ENCODE measurements at regions not wholly inside any gene's neighbourhood (a gene's known extent, or its start where the extent isn't known, plus 50 kb on each side); places are given as distances from the start of the nearest gene placed in this dataset.

DNA sequence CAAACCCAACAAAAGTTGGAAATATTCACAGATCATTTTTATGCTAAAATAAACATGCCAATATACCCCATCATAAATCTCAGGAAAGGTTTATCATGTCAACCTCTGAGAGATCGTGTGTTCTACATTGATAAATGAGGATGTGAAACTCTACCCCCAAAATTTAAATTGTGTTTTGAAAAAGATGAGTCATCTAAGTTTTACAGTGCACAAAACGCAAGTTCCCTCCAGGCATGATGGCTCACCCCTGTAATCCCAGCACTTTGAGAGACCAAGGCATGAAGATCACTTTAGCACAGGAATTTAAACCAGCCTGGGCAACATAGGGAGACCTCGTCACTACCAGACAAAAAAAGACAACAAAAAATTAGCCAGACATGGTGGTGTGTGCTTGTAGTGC lies 1487.0 kb upstream of the GBE1 start:
- no peak for TF ChIP-seq OSR1 (CRISPR knock-in tag; IDR thresholded peaks at IDR 0.05)
- no peak for TF ChIP-seq RARB (CRISPR knock-in tag; IDR thresholded peaks at IDR 0.05)
- no peak for TF ChIP-seq ZC3H10 (CRISPR knock-in tag; IDR thresholded peaks at IDR 0.05)
- TF ChIP-seq, protein P1, sequence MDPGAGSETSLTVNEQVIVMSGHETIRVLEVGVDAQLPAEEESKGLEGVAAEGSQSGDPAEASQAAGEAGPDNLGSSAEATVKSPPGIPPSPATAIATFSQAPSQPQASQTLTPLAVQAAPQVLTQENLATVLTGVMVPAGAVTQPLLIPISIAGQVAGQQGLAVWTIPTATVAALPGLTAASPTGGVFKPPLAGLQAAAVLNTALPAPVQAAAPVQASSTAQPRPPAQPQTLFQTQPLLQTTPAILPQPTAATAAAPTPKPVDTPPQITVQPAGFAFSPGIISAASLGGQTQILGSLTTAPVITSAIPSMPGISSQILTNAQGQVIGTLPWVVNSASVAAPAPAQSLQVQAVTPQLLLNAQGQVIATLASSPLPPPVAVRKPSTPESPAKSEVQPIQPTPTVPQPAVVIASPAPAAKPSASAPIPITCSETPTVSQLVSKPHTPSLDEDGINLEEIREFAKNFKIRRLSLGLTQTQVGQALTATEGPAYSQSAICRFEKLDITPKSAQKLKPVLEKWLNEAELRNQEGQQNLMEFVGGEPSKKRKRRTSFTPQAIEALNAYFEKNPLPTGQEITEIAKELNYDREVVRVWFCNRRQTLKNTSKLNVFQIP (CRISPR knock-in tag; IDR thresholded peaks at IDR 0.05; ENCODE audit: borderline replicate concordance, low read depth) = no peak
- TF ChIP-seq ZNF70 (CRISPR knock-in tag; IDR thresholded peaks at IDR 0.05) = no peak
- TF ChIP-seq TOX (CRISPR knock-in tag; IDR thresholded peaks at IDR 0.05; ENCODE audit: borderline replicate concordance) = no peak
- TF ChIP-seq, protein P2, sequence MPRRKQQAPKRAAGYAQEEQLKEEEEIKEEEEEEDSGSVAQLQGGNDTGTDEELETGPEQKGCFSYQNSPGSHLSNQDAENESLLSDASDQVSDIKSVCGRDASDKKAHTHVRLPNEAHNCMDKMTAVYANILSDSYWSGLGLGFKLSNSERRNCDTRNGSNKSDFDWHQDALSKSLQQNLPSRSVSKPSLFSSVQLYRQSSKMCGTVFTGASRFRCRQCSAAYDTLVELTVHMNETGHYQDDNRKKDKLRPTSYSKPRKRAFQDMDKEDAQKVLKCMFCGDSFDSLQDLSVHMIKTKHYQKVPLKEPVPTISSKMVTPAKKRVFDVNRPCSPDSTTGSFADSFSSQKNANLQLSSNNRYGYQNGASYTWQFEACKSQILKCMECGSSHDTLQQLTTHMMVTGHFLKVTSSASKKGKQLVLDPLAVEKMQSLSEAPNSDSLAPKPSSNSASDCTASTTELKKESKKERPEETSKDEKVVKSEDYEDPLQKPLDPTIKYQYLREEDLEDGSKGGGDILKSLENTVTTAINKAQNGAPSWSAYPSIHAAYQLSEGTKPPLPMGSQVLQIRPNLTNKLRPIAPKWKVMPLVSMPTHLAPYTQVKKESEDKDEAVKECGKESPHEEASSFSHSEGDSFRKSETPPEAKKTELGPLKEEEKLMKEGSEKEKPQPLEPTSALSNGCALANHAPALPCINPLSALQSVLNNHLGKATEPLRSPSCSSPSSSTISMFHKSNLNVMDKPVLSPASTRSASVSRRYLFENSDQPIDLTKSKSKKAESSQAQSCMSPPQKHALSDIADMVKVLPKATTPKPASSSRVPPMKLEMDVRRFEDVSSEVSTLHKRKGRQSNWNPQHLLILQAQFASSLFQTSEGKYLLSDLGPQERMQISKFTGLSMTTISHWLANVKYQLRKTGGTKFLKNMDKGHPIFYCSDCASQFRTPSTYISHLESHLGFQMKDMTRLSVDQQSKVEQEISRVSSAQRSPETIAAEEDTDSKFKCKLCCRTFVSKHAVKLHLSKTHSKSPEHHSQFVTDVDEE (CRISPR knock-in tag; IDR thresholded peaks at IDR 0.05) = no peak
- TF ChIP-seq, protein P3, sequence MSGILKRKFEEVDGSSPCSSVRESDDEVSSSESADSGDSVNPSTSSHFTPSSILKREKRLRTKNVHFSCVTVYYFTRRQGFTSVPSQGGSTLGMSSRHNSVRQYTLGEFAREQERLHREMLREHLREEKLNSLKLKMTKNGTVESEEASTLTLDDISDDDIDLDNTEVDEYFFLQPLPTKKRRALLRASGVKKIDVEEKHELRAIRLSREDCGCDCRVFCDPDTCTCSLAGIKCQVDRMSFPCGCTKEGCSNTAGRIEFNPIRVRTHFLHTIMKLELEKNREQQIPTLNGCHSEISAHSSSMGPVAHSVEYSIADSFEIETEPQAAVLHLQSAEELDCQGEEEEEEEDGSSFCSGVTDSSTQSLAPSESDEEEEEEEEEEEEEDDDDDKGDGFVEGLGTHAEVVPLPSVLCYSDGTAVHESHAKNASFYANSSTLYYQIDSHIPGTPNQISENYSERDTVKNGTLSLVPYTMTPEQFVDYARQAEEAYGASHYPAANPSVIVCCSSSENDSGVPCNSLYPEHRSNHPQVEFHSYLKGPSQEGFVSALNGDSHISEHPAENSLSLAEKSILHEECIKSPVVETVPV (CRISPR knock-in tag; IDR thresholded peaks at IDR 0.05) = no peak
- no peak for TF ChIP-seq PPARA (CRISPR knock-in tag; IDR thresholded peaks at IDR 0.05; ENCODE audit: borderline replicate concordance)
- TF ChIP-seq TCF4 (CRISPR knock-in tag; IDR thresholded peaks at IDR 0.05; ENCODE audit: borderline replicate concordance) = no peak
- TF ChIP-seq, protein P4, sequence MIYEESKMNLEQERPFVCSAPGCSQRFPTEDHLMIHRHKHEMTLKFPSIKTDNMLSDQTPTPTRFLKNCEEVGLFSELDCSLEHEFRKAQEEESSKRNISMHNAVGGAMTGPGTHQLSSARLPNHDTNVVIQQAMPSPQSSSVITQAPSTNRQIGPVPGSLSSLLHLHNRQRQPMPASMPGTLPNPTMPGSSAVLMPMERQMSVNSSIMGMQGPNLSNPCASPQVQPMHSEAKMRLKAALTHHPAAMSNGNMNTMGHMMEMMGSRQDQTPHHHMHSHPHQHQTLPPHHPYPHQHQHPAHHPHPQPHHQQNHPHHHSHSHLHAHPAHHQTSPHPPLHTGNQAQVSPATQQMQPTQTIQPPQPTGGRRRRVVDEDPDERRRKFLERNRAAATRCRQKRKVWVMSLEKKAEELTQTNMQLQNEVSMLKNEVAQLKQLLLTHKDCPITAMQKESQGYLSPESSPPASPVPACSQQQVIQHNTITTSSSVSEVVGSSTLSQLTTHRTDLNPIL (CRISPR knock-in tag; IDR thresholded peaks at IDR 0.05; ENCODE audit: low read depth) = no peak
- ATAC-seq = no peak

DNA sequence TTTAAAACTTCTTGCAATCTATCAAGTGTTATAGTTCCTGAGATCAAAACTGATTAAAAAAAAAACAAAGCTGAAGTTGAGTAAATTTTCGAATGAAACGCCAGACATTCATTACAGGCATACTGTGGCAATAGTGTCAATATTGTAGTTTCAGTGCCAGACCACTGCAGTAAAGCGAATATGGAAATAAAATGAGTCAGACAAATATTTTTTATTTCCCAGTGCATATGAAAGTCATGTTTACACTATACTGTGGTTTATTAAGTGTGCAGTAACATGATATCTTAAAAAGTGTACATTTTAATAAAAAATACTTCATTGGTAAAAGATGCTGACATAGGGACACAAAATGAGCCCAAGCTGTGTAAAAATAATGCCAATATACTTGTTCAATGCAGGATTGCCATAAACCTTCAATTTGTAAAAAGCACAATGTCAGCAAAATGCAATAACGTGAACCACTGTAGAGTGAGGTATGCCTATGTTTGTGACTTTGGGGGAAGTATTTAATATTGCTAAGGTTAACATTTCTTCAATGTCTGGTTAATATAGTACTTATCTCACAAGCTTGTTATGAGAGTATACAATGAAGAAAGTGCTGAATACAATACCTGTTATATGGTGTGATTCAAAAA lies 1473.9 kb upstream of the GBE1 start:
- no peak for ATAC-seq
- TF ChIP-seq, protein P2 (CRISPR knock-in tag; IDR thresholded peaks at IDR 0.05) = no peak
- TF ChIP-seq, protein P5, sequence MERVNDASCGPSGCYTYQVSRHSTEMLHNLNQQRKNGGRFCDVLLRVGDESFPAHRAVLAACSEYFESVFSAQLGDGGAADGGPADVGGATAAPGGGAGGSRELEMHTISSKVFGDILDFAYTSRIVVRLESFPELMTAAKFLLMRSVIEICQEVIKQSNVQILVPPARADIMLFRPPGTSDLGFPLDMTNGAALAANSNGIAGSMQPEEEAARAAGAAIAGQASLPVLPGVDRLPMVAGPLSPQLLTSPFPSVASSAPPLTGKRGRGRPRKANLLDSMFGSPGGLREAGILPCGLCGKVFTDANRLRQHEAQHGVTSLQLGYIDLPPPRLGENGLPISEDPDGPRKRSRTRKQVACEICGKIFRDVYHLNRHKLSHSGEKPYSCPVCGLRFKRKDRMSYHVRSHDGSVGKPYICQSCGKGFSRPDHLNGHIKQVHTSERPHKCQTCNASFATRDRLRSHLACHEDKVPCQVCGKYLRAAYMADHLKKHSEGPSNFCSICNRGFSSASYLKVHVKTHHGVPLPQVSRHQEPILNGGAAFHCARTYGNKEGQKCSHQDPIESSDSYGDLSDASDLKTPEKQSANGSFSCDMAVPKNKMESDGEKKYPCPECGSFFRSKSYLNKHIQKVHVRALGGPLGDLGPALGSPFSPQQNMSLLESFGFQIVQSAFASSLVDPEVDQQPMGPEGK (CRISPR knock-in tag; IDR thresholded peaks at IDR 0.05; ENCODE audit: borderline replicate concordance) = no peak
- TF ChIP-seq, protein P1 (CRISPR knock-in tag; IDR thresholded peaks at IDR 0.05; ENCODE audit: borderline replicate concordance, low read depth) = no peak
- TF ChIP-seq ESRRG (CRISPR knock-in tag; IDR thresholded peaks at IDR 0.05) = no peak
- TF ChIP-seq, protein P4 (CRISPR knock-in tag; IDR thresholded peaks at IDR 0.05; ENCODE audit: low read depth) = no peak
- TF ChIP-seq BACH2 (CRISPR knock-in tag; IDR thresholded peaks at IDR 0.05; ENCODE audit: borderline replicate concordance) = no peak
- no peak for TF ChIP-seq TOX (CRISPR knock-in tag; IDR thresholded peaks at IDR 0.05; ENCODE audit: borderline replicate concordance)
- TF ChIP-seq GLIS3 (CRISPR knock-in tag; IDR thresholded peaks at IDR 0.05) = no peak
- TF ChIP-seq ZFP3 (CRISPR knock-in tag; IDR thresholded peaks at IDR 0.05) = no peak
- no peak for TF ChIP-seq CSDC2 (CRISPR knock-in tag; IDR thresholded peaks at IDR 0.05)
- TF ChIP-seq ZFP30 (CRISPR knock-in tag; IDR thresholded peaks at IDR 0.05) = no peak
- TF ChIP-seq TCF4 (CRISPR knock-in tag; IDR thresholded peaks at IDR 0.05; ENCODE audit: borderline replicate concordance) = no peak
- TF ChIP-seq ZNF8 (CRISPR knock-in tag; IDR thresholded peaks at IDR 0.05) = no peak
- TF ChIP-seq PPARA (CRISPR knock-in tag; IDR thresholded peaks at IDR 0.05; ENCODE audit: borderline replicate concordance) = no peak
- TF ChIP-seq ARNTL (CRISPR knock-in tag; IDR thresholded peaks at IDR 0.05; ENCODE audit: borderline replicate concordance, low read depth) = no peak
- no peak for TF ChIP-seq ZNF565 (CRISPR knock-in tag; conservative IDR thresholded peaks at IDR 0.05; ENCODE audit: low read depth)
- no peak for TF ChIP-seq SNAI2 (CRISPR knock-in tag; IDR thresholded peaks at IDR 0.05)
